Mammary epithelial cell (primary cell): ENCODE measurements at regions not wholly inside any gene's neighbourhood (a gene's known extent, or its start where the extent isn't known, plus 50 kb on each side); places are given as distances from the start of the nearest gene placed in this dataset.

Experiments
- CTCF ChIP-seq, 2 donors: IDR thresholded peaks in 1 of 2; conservative IDR thresholded peaks in 1 of 2; 2 replicates each; pipeline ENCODE4 v1.5.1; 2011 to 2012; ENCODE audit warnings: inconsistent platforms in 2 of 2, low read length in 2 of 2, mild to moderate bottlenecking in 2 of 2, control low read depth in 1 of 2, low read depth in 1 of 2; ENCODE audit not compliant: insufficient read depth in 1 of 2; ENCODE audit errors: extremely low read depth in 1 of 2
- EZH2 ChIP-seq: IDR thresholded peaks from 2 replicates; pipeline ENCODE4 v1.6.1; 2012; ENCODE audit warnings: low read length, inconsistent platforms, borderline replicate concordance

- TF ChIP-seq CTCF (conservative IDR thresholded peaks at IDR 0.05 in 1 of 2, IDR thresholded peaks at IDR 0.05 in 1 of 2; ENCODE audit: extremely low read depth in 1 of 2, insufficient read depth in 1 of 2, low read depth in 1 of 2, low read length in 2 of 2) (no peak), EZH2 (no peak)
Measured at GRCh38 chr10:117892681-117893220, 154.0 kb downstream of the RAB11FIP2 start.
